ENCODE measurements at regions not wholly inside any gene's neighbourhood (a gene's known extent, or its start where the extent isn't known, plus 50 kb on each side); places are given as distances from the start of the nearest gene placed in this dataset.

DNA sequence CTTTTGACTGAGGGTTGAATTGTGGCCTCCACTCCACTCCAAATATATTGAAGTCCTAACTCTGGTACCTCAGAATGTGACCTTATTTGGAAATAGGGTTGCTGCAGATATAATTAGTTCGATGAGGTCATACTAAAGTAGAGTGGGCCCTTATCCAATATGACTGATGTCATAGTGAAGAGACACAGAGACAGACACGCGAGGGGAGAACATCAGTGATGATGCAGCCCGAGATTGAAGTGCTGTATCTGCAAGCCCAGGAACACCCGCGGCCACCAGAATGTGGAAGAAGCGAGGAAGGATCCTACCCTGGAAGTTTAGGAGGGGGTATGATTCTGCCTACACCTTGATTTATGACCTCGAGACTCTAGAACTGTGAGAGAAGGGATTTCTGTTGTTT is 279.0 kb downstream of the ANKRD50 start:
- Histone ChIP-seq H3K9me2 (replicated peaks; ENCODE audit: insufficient read depth, low read length) (no peaks in the 10 kb centered on the region), H3K27ac (ENCODE audit: low read length) (no peak overlapping the region), H3K4me1 (ENCODE audit: low read length) (no peaks in the 10 kb centered on the region), H3K4me2 (ENCODE audit: low read depth, low read length) (no peak overlapping the region), H3K9me3 (replicated peaks; ENCODE audit: insufficient read depth, low read length) (no peaks in the 10 kb centered on the region), H3K36me3 (replicated peaks; ENCODE audit: insufficient read depth, low read length) (no peaks in the 10 kb centered on the region), H3K9ac (ENCODE audit: low read length) (no peak overlapping the region), H2AFZ (ENCODE audit: low read length) (no peak overlapping the region), H3F3A (ENCODE audit: insufficient read depth, low read length) (no peaks in the 10 kb centered on the region), H3K27me3 (replicated peaks; ENCODE audit: insufficient read depth, low read length) (no peaks in the 10 kb centered on the region), H3K4me3 (ENCODE audit: low read length) (no peak overlapping the region), H4K20me1 (ENCODE audit: insufficient read depth, low read length) (no peaks in the 10 kb centered on the region), H3K79me2 (ENCODE audit: low read length) (no peaks in the 10 kb centered on the region)
- DNase-seq = no peak
- TF ChIP-seq, protein P1, sequence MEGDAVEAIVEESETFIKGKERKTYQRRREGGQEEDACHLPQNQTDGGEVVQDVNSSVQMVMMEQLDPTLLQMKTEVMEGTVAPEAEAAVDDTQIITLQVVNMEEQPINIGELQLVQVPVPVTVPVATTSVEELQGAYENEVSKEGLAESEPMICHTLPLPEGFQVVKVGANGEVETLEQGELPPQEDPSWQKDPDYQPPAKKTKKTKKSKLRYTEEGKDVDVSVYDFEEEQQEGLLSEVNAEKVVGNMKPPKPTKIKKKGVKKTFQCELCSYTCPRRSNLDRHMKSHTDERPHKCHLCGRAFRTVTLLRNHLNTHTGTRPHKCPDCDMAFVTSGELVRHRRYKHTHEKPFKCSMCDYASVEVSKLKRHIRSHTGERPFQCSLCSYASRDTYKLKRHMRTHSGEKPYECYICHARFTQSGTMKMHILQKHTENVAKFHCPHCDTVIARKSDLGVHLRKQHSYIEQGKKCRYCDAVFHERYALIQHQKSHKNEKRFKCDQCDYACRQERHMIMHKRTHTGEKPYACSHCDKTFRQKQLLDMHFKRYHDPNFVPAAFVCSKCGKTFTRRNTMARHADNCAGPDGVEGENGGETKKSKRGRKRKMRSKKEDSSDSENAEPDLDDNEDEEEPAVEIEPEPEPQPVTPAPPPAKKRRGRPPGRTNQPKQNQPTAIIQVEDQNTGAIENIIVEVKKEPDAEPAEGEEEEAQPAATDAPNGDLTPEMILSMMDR (IDR thresholded peaks at IDR 0.05; ENCODE audit: low read length) = no peak
- TF ChIP-seq EZH2 (optimal IDR thresholded peaks at IDR 0.05; ENCODE audit: low read depth, low read length) = no peak
- no peak for TF ChIP-seq EZH2phosphoT487 (IDR thresholded peaks at IDR 0.05; ENCODE audit: low read length)

DNA sequence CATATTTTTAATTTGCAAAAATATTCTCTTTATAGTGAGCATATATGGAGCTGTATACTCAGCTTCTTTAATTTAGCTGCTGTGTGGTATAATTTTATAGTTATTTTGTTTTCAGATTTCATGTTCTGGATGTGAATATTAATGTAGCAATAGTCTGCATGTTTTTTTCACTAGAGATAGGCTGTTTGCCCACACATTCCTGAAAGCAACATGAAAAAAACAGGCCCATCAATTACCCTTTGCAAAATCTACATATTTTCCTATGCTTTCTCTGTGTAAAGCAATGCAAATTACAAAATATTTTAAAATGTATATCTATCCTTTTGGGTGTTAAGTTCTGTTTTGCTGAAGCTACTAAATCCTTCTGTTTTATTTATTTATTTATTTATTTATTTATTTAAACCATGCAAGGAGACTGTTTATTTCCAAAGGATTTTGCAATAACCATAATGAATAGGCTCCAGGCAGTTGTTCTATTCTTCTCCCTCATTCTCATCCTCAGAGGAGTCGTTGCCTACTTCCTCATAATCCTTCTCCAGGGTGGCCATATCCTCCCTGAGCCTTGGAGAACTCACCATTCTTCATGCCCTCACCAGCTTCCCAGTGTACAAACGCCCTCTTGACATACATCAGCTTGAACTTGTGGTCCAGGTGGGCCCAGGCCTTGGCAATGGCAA is 277.1 kb downstream of the ANKRD50 start:
- no peak for TF ChIP-seq EZH2 (optimal IDR thresholded peaks at IDR 0.05; ENCODE audit: low read depth, low read length)
- TF ChIP-seq, protein P1 (IDR thresholded peaks at IDR 0.05; ENCODE audit: low read length) = no peak
- TF ChIP-seq EZH2phosphoT487 (IDR thresholded peaks at IDR 0.05; ENCODE audit: low read length) = no peak
- DNase-seq = no peak
- Histone ChIP-seq H3K9ac (ENCODE audit: low read length) (no peak overlapping the region), H3K4me1 (ENCODE audit: low read length) (no peaks in the 10 kb centered on the region), H3K36me3 (replicated peaks; ENCODE audit: insufficient read depth, low read length) (no peaks in the 10 kb centered on the region), H3K9me3 (replicated peaks; ENCODE audit: insufficient read depth, low read length) (no peaks in the 10 kb centered on the region), H3K9me2 (replicated peaks; ENCODE audit: insufficient read depth, low read length) (no peaks in the 10 kb centered on the region), H3K27ac (ENCODE audit: low read length) (no peak overlapping the region), H2AFZ (ENCODE audit: low read length) (no peak overlapping the region), H3K79me2 (ENCODE audit: low read length) (no peaks in the 10 kb centered on the region), H3F3A (ENCODE audit: insufficient read depth, low read length) (no peaks in the 10 kb centered on the region), H4K20me1 (ENCODE audit: insufficient read depth, low read length) (no peaks in the 10 kb centered on the region), H3K4me2 (ENCODE audit: low read depth, low read length) (no peak overlapping the region), H3K4me3 (ENCODE audit: low read length) (no peak overlapping the region), H3K27me3 (replicated peaks; ENCODE audit: insufficient read depth, low read length) (no peaks in the 10 kb centered on the region)

DNA sequence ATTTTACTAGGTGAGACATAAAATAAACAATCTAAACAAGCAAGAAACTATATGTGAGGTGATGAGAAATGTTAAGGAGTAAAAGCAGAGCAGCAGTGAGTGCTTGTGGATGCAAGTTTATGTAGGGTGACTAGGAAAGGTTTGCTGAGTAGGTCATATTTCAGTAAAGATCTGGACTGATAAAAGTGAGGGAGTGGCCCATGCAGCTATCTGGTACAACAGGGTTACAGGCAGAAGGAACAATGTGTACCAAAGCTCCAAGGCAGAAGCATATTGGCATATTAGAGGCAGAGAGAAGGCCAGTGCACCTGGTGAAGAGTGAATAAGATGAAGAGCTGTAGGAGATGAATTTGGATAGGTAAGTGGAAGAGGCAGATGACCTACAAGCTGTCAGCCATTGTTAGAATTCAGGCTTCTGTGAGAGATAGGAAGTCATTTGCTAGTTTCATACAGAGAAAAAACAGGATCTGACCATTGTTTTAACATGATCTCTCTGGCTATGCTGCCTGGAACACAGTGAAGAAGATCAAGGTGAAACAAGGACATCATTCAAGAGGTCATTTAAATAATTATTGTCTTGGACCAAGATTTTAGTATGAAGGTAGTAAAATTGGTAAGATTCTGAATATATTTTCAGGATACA is 274.6 kb downstream of the ANKRD50 start:
- Histone ChIP-seq H3K9me3 (replicated peaks; ENCODE audit: insufficient read depth, low read length) (no peaks in the 10 kb centered on the region), H3F3A (ENCODE audit: insufficient read depth, low read length) (no peaks in the 10 kb centered on the region), H3K4me2 (ENCODE audit: low read depth, low read length) (no peak overlapping the region), H3K4me3 (ENCODE audit: low read length) (no peak overlapping the region), H3K27me3 (replicated peaks; ENCODE audit: insufficient read depth, low read length) (no peaks in the 10 kb centered on the region), H3K9me2 (replicated peaks; ENCODE audit: insufficient read depth, low read length) (no peaks in the 10 kb centered on the region), H4K20me1 (ENCODE audit: insufficient read depth, low read length) (no peaks in the 10 kb centered on the region), H3K79me2 (ENCODE audit: low read length) (no peaks in the 10 kb centered on the region), H3K4me1 (ENCODE audit: low read length) (no peaks in the 10 kb centered on the region), H3K9ac (ENCODE audit: low read length) (no peak overlapping the region), H3K27ac (ENCODE audit: low read length) (no peak overlapping the region), H3K36me3 (replicated peaks; ENCODE audit: insufficient read depth, low read length) (no peaks in the 10 kb centered on the region), H2AFZ (ENCODE audit: low read length) (no peak overlapping the region)
- DNase-seq = no peak
- TF ChIP-seq EZH2 (optimal IDR thresholded peaks at IDR 0.05; ENCODE audit: low read depth, low read length) (no peak), EZH2phosphoT487 (IDR thresholded peaks at IDR 0.05; ENCODE audit: low read length) (no peak)
- TF ChIP-seq, protein P1 (IDR thresholded peaks at IDR 0.05; ENCODE audit: low read length) = no peak

All from MM.1S (cell line).